Prostate gland (tissue), 2 donors: ENCODE measurements at regions not wholly inside any gene's neighbourhood (a gene's known extent, or its start where the extent isn't known, plus 50 kb on each side); places are given as distances from the start of the nearest gene placed in this dataset.

Experiments used
- CTCF ChIP-seq, 4 experiments: fragments of 200-600 bp in 2 of 4; fragments of 450-650 bp in 2 of 4; sonication (generic) in 2 of 4; IDR thresholded peaks; 1 replicate in 3 of 4; 2 replicates in 1 of 4; pipeline ENCODE4 v1.5.1; 2016 to 2019; ENCODE audit warnings: antibody characterized with exemption in 4 of 4, mild to moderate bottlenecking in 2 of 4, moderate library complexity in 2 of 4
- POLR2A ChIP-seq: fragments of 450-650 bp; IDR thresholded peaks from one replicate; pipeline ENCODE4 v1.6.1; 2016; ENCODE audit warnings: antibody characterized with exemption, mild to moderate bottlenecking

DNA sequence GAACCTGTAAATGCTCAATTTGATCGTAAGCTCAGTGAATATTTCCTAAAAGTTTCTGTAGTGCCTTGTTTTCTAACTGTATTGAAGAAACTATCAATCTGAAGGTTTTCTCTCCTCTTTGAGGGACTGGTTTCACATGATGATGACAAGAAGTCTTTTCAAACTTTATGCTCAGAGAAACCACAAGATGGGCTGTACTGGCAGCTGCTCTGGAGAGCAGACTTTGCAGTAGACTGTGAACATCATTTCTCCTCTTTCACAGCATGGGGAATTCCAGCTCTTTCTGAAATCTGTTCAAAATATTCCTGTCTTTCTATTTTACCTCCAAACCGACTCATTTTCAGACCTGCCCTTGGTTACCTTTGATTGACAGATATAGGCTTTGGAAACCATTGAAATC is 194.4 kb downstream of the IZUMO3 start:
- no peak for TF ChIP-seq CTCF (IDR thresholded peaks at IDR 0.05)
- no peak for TF ChIP-seq POLR2A
